CD14-positive monocyte (primary cell): ENCODE measurements at regions not wholly inside any gene's neighbourhood (a gene's known extent, or its start where the extent isn't known, plus 50 kb on each side); places are given as distances from the start of the nearest gene placed in this dataset.

Experiments used
- DNase-seq, 3 donors: peaks; one replicate each; pipeline ENCODE4 v3.0.0-alpha.2; 2011 to 2022
- H2AFZ ChIP-seq: 2 replicates; pipeline ENCODE4 v1.6.0; 2012; ENCODE audit warnings: mild to moderate bottlenecking, low read depth, low read length, inconsistent platforms; ENCODE audit not compliant: insufficient read depth, poor library complexity, severe bottlenecking
- H3K27ac ChIP-seq, 2 donors: 1 replicate in 1 of 2; 2 replicates in 1 of 2; pipeline ENCODE4 v1.5.1; 2012 to 2013; ENCODE audit warnings: low read length in 2 of 2, control low read depth in 1 of 2, inconsistent platforms in 1 of 2, low read depth in 1 of 2, mild to moderate bottlenecking in 1 of 2
- H3K27me3 ChIP-seq, 2 donors: one replicate each; pipeline versions ENCODE4 v1.6.0 to v1.6.1; 2011 to 2013; ENCODE audit warnings: low read length in 2 of 2; ENCODE audit not compliant: control insufficient read depth in 2 of 2, insufficient read depth in 2 of 2
- H3K36me3 ChIP-seq, 2 donors: replicated peaks in 1 of 2; 1 replicate in 1 of 2; 2 replicates in 1 of 2; pipeline versions ENCODE4 v1.5.1 to v1.6.1; 2012 to 2013; ENCODE audit warnings: low read length in 2 of 2, control low read depth in 1 of 2, inconsistent platforms in 1 of 2, mild to moderate bottlenecking in 1 of 2; ENCODE audit not compliant: insufficient read depth in 2 of 2, control insufficient read depth in 1 of 2
- H3K4me1 ChIP-seq, 2 donors: 1 replicate in 1 of 2; 2 replicates in 1 of 2; pipeline versions ENCODE4 v1.5.1 to v1.6.1; 2012 to 2013; ENCODE audit warnings: low read length in 2 of 2, control low read depth in 1 of 2, inconsistent platforms in 1 of 2, mild to moderate bottlenecking in 1 of 2, moderate library complexity in 1 of 2; ENCODE audit not compliant: insufficient read depth in 2 of 2, control insufficient read depth in 1 of 2
- H3K4me2 ChIP-seq: replicated peaks from 2 replicates; pipeline ENCODE3; 2012; ENCODE audit warnings: low read length, moderate library complexity, mild to moderate bottlenecking; ENCODE audit not compliant: poor library complexity, severe bottlenecking; ENCODE audit errors: extremely low read depth
- H3K4me3 ChIP-seq, 3 experiments: fragments of 200-600 bp in 1 of 3; sonication (generic) in 1 of 3; replicated peaks in 1 of 3; 1 replicate in 2 of 3; 2 replicates in 1 of 3; pipeline ENCODE4 v1.5.1; 2011 to 2013; ENCODE audit warnings: low read length in 3 of 3, mild to moderate bottlenecking in 3 of 3, control low read depth in 2 of 3, low read depth in 2 of 3, inconsistent platforms in 1 of 3, moderate library complexity in 1 of 3
- H3K79me2 ChIP-seq: 2 replicates; pipeline ENCODE4 v1.6.0; 2012; ENCODE audit warnings: mild to moderate bottlenecking, control low read depth, inconsistent platforms, low read length, moderate library complexity; ENCODE audit not compliant: insufficient read depth
- H3K9ac ChIP-seq: 2 replicates; pipeline ENCODE4 v1.6.0; 2017; ENCODE audit warnings: low read length, mild to moderate bottlenecking; ENCODE audit not compliant: insufficient read depth, poor library complexity, severe bottlenecking
- H3K9me3 ChIP-seq, 2 donors: replicated peaks in 1 of 2; 1 replicate in 1 of 2; 2 replicates in 1 of 2; pipeline versions ENCODE4 v1.5.1 to v1.6.1; 2012 to 2013; ENCODE audit warnings: low read length in 2 of 2, control low read depth in 1 of 2; ENCODE audit not compliant: control insufficient read depth in 1 of 2, insufficient read depth in 1 of 2
- H4K20me1 ChIP-seq: 2 replicates; pipeline ENCODE4 v1.6.0; 2012; ENCODE audit warnings: mild to moderate bottlenecking, low read length, control low read depth, moderate library complexity; ENCODE audit not compliant: insufficient read depth
- H3K27ac Mint-ChIP-seq, 7 donors: one replicate each; pipeline ENCODE4 v1.8.0; 2020; ENCODE audit warnings: mild to moderate bottlenecking in 7 of 7, mixed read lengths in 7 of 7, moderate library complexity in 6 of 7, inconsistent platforms in 2 of 7
- H3K27me3 Mint-ChIP-seq, 3 donors: one replicate each; pipeline ENCODE4 v1.8.0; 2021 to 2022; ENCODE audit warnings: low read depth in 3 of 3, mild to moderate bottlenecking in 3 of 3, mixed read lengths in 3 of 3, moderate library complexity in 3 of 3, inconsistent platforms in 1 of 3
- H3K36me3 Mint-ChIP-seq, 2 donors: one replicate each; pipeline ENCODE4 v1.8.0; 2020; ENCODE audit warnings: mixed read lengths in 2 of 2, inconsistent platforms in 1 of 2, mild to moderate bottlenecking in 1 of 2
- H3K4me1 Mint-ChIP-seq: one replicate; pipeline ENCODE4 v1.8.0; 2020; ENCODE audit warnings: mild to moderate bottlenecking, mixed read lengths
- H3K4me3 Mint-ChIP-seq, 2 donors: one replicate each; pipeline ENCODE4 v1.8.0; 2020; ENCODE audit warnings: mild to moderate bottlenecking in 2 of 2, mixed read lengths in 2 of 2, moderate library complexity in 1 of 2
- H3K9me3 Mint-ChIP-seq, 7 donors: one replicate each; pipeline ENCODE4 v1.8.0; 2020 to 2022; ENCODE audit warnings: mixed read lengths in 7 of 7, mild to moderate bottlenecking in 6 of 7, moderate library complexity in 6 of 7, inconsistent platforms in 2 of 7
- WGBS: methylation state at CpG from one replicate; pipeline ENCODE4 v1.1.5; 2013; ENCODE audit warnings: missing lambda C conversion rate; ENCODE audit not compliant: insufficient coverage; 5-methylcytosine and 5-hydroxymethylcytosine counted together
- intact Hi-C, 2 donors: fragments of 100-400 bp; cut with micrococcal nuclease; formaldehyde crosslinking; loops; one replicate each; pipeline versions ENCODE4 v1.15.0 to v1.15.1; 2023
- TF ChIP-seq, protein P1 (sequence below): fragments of 200-600 bp; IDR thresholded peaks from one replicate; pipeline ENCODE4 v1.8.0; 2022; ENCODE audit warnings: antibody characterized with exemption, mild to moderate bottlenecking

DNA sequence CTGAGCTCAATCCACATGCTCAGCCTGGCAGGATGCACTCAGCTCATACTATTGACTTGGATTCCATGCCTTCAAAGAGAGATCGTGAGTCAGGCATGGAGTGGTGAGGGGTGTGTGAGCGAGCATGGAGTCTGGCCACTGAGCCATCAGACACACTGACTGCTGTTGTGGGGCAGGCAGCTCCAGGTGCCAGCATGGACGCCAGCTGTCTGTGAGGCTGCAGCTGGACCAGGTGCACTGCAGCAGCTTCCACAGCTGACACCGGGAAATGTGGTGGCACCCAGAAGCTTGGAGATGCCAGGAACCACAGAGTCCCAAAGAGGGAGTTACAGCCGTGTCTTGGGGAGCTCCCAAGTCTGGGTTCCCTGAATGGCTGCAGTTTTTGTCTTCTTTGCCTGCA is 1026.4 kb upstream of the ADGRL3 start:
- WGBS = 90% methylated on average over 5 of the region's 5 CpGs
- H3K27me3 ChIP-seq = no peaks in the 10 kb centered on the region
- Mint-ChIP-seq H3K4me1 (no peaks in the 10 kb centered on the region), H3K4me3 (no peak overlapping the region), H3K27ac (no peak overlapping the region), H3K9me3 (peaks cover 0 to 10% (median 4%) of the 10 kb centered on the region in 7 donors), H3K36me3 (no peaks in the 10 kb centered on the region), H3K27me3 (no peaks in the 10 kb centered on the region)
- H3K79me2 ChIP-seq = no peaks in the 10 kb centered on the region
- H3K27ac ChIP-seq = no peak overlapping the region
- H3K36me3 ChIP-seq = no peaks in the 10 kb centered on the region
- no peak overlapping the region for H3K9ac ChIP-seq
- no peak for DNase-seq
- no peak overlapping the region for H3K4me3 ChIP-seq
- H2AFZ ChIP-seq = no peak overlapping the region
- TF ChIP-seq, protein P1, sequence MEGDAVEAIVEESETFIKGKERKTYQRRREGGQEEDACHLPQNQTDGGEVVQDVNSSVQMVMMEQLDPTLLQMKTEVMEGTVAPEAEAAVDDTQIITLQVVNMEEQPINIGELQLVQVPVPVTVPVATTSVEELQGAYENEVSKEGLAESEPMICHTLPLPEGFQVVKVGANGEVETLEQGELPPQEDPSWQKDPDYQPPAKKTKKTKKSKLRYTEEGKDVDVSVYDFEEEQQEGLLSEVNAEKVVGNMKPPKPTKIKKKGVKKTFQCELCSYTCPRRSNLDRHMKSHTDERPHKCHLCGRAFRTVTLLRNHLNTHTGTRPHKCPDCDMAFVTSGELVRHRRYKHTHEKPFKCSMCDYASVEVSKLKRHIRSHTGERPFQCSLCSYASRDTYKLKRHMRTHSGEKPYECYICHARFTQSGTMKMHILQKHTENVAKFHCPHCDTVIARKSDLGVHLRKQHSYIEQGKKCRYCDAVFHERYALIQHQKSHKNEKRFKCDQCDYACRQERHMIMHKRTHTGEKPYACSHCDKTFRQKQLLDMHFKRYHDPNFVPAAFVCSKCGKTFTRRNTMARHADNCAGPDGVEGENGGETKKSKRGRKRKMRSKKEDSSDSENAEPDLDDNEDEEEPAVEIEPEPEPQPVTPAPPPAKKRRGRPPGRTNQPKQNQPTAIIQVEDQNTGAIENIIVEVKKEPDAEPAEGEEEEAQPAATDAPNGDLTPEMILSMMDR = no peak
- intact Hi-C loops = no loop called here
- H4K20me1 ChIP-seq = no peaks in the 10 kb centered on the region
- H3K4me2 ChIP-seq = no peak overlapping the region
- no peaks in the 10 kb centered on the region for H3K4me1 ChIP-seq
- peaks cover 0 to 12% of the 10 kb centered on the region in 2 donors for H3K9me3 ChIP-seq

DNA sequence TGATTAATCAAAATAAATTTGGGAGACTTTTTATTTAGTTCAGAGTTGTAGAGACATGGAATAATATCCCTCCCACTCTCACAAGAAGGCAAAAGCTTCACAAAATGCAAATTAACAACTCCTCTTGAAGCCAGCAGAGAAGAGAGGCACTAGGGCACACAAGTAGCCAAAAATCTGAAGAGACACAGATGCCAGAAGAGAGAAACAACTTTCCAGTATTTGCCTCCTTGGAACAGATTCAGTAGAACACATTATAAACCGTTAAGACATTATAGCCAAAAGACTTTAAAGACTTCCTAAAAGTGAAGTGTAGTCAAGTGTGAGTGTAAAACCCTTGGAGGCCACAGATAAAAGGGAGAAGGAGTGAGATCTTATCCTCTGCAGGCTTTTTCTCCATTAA is 1024.9 kb upstream of the ADGRL3 start:
- Histone ChIP-seq H4K20me1 (no peaks in the 10 kb centered on the region), H2AFZ (no peak overlapping the region), H3K4me1 (no peaks in the 10 kb centered on the region), H3K27me3 (no peaks in the 10 kb centered on the region), H3K9ac (no peak overlapping the region), H3K36me3 (no peaks in the 10 kb centered on the region), H3K9me3 (peaks cover 0 to 12% of the 10 kb centered on the region in 2 donors), H3K79me2 (no peaks in the 10 kb centered on the region), H3K4me3 (no peak overlapping the region), H3K27ac (no peak overlapping the region), H3K4me2 (no peak overlapping the region)
- peaks cover 0 to 10% (median 4%) of the 10 kb centered on the region in 7 donors for H3K9me3 Mint-ChIP-seq
- H3K4me3 Mint-ChIP-seq = no peak overlapping the region
- TF ChIP-seq, protein P1 = no peak
- no CpG with 5 or more reads among the region's 1 CpG for WGBS
- no peaks in the 10 kb centered on the region for H3K27me3 Mint-ChIP-seq
- no peaks in the 10 kb centered on the region for H3K4me1 Mint-ChIP-seq
- no peak for DNase-seq
- no peaks in the 10 kb centered on the region for H3K36me3 Mint-ChIP-seq
- no peak overlapping the region for H3K27ac Mint-ChIP-seq
- intact Hi-C loops = no loop called here
